ENCODE measurements at regions not wholly inside any gene's neighbourhood (a gene's known extent, or its start where the extent isn't known, plus 50 kb on each side); places are given as distances from the start of the nearest gene placed in this dataset.

GRCh38 chr15:24733659-24734058 lies 58.1 kb downstream of the NPAP1 start:
- DNase-seq (ENCODE audit: low spot score): no peak
- TF ChIP-seq, protein P1, sequence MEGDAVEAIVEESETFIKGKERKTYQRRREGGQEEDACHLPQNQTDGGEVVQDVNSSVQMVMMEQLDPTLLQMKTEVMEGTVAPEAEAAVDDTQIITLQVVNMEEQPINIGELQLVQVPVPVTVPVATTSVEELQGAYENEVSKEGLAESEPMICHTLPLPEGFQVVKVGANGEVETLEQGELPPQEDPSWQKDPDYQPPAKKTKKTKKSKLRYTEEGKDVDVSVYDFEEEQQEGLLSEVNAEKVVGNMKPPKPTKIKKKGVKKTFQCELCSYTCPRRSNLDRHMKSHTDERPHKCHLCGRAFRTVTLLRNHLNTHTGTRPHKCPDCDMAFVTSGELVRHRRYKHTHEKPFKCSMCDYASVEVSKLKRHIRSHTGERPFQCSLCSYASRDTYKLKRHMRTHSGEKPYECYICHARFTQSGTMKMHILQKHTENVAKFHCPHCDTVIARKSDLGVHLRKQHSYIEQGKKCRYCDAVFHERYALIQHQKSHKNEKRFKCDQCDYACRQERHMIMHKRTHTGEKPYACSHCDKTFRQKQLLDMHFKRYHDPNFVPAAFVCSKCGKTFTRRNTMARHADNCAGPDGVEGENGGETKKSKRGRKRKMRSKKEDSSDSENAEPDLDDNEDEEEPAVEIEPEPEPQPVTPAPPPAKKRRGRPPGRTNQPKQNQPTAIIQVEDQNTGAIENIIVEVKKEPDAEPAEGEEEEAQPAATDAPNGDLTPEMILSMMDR (IDR thresholded peaks at IDR 0.05; ENCODE audit: borderline replicate concordance, control extremely low read depth, extremely low read depth, insufficient read depth, missing control alignments): no peak
- in situ Hi-C loops (cut with MboI; ENCODE audit: low sequenced_read_pairs, unreplicated experiment): no loop called here

GRCh38 chr15:24734396-24734795 lies 58.8 kb downstream of the NPAP1 start:
- DNase-seq (ENCODE audit: low spot score): no peak
- in situ Hi-C loops (cut with MboI; ENCODE audit: low sequenced_read_pairs, unreplicated experiment): no loop called here
- TF ChIP-seq, protein P1 (IDR thresholded peaks at IDR 0.05; ENCODE audit: borderline replicate concordance, control extremely low read depth, extremely low read depth, insufficient read depth, missing control alignments): no peak

DNA sequence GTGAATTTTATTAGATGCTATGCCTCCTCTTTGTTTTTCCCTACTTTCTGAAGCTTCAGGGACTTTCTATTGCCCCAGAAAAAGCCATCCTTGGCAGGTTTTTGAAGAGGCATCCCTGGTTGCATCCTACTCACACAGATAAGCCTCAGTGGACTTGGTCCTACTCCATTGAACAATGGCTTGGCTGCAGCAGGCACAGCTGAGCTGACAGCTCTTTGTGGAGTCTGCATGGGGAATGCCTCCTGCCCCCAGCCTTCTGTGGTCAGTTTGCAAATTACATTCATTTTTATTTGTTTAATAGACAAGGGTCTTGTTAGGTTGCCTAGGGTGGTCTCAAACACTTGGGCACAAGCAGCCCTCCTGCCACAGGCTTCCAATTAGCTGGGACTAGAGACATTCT lies 69.7 kb downstream of the NPAP1 start:
- TF ChIP-seq, protein P1 (IDR thresholded peaks at IDR 0.05; ENCODE audit: borderline replicate concordance, control extremely low read depth, extremely low read depth, insufficient read depth, missing control alignments): no peak
- DNase-seq (ENCODE audit: low spot score): no peak
- in situ Hi-C loops (cut with MboI; ENCODE audit: low sequenced_read_pairs, unreplicated experiment): no loop called here

DNA sequence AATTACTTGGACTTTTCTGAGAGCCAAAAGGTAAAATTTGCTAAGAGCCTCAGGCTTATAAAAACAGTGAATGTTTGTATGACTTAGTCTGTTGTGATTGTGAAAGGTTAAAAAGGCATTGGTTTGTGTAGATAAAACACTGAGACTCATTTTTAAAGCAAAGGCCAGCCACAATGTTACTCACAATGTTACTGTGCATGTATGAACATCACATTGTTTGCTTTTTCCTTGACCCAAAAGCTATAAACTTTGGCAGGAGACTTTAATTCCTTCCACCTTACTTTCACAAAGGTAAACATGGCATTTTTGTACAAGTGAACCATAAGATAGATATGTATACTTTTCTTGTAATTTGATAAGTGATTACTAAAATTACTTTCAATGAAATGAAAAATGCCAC lies 70.5 kb downstream of the NPAP1 start:
- no peak for DNase-seq (ENCODE audit: low spot score)
- TF ChIP-seq, protein P1 (IDR thresholded peaks at IDR 0.05; ENCODE audit: borderline replicate concordance, control extremely low read depth, extremely low read depth, insufficient read depth, missing control alignments): no peak
- in situ Hi-C loops (cut with MboI; ENCODE audit: low sequenced_read_pairs, unreplicated experiment): no loop called here

DNA sequence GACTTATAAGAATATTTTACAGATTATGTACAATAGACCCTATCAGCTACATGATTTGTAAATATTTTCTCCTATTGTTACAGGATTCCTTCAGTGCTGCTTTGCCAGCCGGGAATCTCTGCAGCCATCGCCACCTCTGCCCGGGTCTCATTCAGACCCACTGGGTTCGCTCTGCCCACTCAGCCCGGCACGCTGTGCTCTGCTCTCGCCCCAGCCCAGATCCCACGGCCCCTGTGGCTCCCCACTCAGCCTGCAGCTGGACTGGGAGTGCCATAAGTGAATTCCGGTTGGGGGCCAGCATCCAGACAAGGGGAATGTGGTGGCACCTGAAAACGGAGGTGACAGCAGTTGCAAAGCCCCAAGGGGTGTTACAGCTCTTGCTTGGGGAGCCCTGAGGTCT lies 71.8 kb downstream of the NPAP1 start:
- no peak for DNase-seq (ENCODE audit: low spot score)
- in situ Hi-C loops (cut with MboI; ENCODE audit: low sequenced_read_pairs, unreplicated experiment): no loop called here
- TF ChIP-seq, protein P1 (IDR thresholded peaks at IDR 0.05; ENCODE audit: borderline replicate concordance, control extremely low read depth, extremely low read depth, insufficient read depth, missing control alignments): no peak

DNA sequence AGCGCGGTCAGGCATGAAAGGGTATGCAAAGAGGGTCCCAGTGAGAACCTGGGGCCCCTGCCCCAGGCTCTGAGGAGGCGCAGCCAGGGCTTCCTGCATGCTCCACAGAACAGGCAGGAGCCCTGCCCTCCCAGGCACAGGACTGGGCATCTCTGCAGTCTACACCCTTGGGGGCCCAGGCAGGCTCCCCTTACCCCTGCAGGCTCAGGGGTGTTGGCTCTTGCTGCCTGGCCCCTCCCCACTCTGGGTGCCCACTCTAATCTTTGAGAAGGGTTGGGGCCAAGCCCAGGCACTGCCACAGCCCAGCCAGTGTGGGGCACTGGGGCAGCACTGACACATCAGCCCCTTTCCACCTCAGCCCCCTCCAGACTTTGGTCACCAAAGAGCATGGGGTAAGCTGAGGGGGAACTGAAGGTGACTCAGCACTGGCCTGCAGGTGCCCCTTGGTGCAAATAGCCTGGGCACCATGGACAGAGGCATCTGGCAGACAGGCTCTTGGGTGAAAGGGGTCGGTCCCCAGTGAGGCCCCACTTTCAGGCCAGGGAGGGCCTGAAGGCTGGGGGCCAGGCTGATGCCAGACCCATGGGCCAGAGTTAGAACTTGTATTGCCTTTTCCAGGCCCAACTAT lies 73.4 kb downstream of the NPAP1 start:
- no peak for DNase-seq (ENCODE audit: low spot score)
- TF ChIP-seq, protein P1 (IDR thresholded peaks at IDR 0.05; ENCODE audit: borderline replicate concordance, control extremely low read depth, extremely low read depth, insufficient read depth, missing control alignments): no peak
- in situ Hi-C loops (cut with MboI; ENCODE audit: low sequenced_read_pairs, unreplicated experiment): no loop called here
